Sigmoid colon (tissue), 4 donors: ENCODE measurements at regions not wholly inside any gene's neighbourhood (a gene's known extent, or its start where the extent isn't known, plus 50 kb on each side); places are given as distances from the start of the nearest gene placed in this dataset.

ENCODE experiments used
- EP300 ChIP-seq, 4 donors: sonication (generic); formaldehyde crosslinking; IDR thresholded peaks; one replicate each; pipeline ENCODE4 v1.6.1; 2017; ENCODE audit warnings: antibody characterized with exemption in 4 of 4
- POLR2A ChIP-seq, 2 donors: fragments of 450-650 bp; IDR thresholded peaks; one replicate each; pipeline ENCODE4 v1.6.1; 2016; ENCODE audit warnings: antibody characterized with exemption in 2 of 2, mild to moderate bottlenecking in 2 of 2, moderate library complexity in 2 of 2
- POLR2AphosphoS5 ChIP-seq, 4 donors: sonication (generic); formaldehyde crosslinking; IDR thresholded peaks; one replicate each; pipeline ENCODE4 v1.6.1; 2017; ENCODE audit warnings: antibody characterized with exemption in 4 of 4
- TF ChIP-seq, protein P1 (sequence below), 4 experiments: fragments of 450-650 bp in 3 of 4; fragments of 200-600 bp in 1 of 4; IDR thresholded peaks; one replicate each; pipeline ENCODE4 v1.5.1; 2016 to 2019; ENCODE audit warnings: antibody characterized with exemption in 4 of 4, mild to moderate bottlenecking in 3 of 4, moderate library complexity in 2 of 4

DNA sequence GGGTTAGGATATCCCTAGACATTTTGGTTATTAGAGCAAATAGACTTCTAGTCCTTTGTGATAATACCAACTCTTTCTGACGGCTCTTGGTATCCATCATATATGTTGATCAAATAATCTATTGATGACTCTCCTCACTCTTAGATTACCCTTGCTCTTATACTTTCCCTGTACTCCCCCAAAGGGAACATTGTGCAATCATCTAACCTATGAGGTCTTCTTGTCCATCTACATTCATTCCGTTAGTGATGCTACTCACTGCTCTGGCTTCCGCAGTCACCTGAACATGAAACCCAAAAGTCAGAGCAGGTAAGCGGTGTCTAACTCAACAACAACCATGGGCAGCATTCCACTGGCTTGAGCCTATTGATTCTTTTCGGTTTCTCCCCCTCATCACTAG is 223.7 kb upstream of the SALL1 start:
- TF ChIP-seq, protein P1, sequence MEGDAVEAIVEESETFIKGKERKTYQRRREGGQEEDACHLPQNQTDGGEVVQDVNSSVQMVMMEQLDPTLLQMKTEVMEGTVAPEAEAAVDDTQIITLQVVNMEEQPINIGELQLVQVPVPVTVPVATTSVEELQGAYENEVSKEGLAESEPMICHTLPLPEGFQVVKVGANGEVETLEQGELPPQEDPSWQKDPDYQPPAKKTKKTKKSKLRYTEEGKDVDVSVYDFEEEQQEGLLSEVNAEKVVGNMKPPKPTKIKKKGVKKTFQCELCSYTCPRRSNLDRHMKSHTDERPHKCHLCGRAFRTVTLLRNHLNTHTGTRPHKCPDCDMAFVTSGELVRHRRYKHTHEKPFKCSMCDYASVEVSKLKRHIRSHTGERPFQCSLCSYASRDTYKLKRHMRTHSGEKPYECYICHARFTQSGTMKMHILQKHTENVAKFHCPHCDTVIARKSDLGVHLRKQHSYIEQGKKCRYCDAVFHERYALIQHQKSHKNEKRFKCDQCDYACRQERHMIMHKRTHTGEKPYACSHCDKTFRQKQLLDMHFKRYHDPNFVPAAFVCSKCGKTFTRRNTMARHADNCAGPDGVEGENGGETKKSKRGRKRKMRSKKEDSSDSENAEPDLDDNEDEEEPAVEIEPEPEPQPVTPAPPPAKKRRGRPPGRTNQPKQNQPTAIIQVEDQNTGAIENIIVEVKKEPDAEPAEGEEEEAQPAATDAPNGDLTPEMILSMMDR (IDR thresholded peaks at IDR 0.05): no peak
- TF ChIP-seq POLR2A (IDR thresholded peaks at IDR 0.05) (no peak), POLR2AphosphoS5 (IDR thresholded peaks at IDR 0.05) (no peak), EP300 (IDR thresholded peaks at IDR 0.05) (no peak)
